IMR-90 (cell line): ENCODE measurements at regions not wholly inside any gene's neighbourhood (a gene's known extent, or its start where the extent isn't known, plus 50 kb on each side); places are given as distances from the start of the nearest gene placed in this dataset.

Experiments used
- CEBPB ChIP-seq: IDR thresholded peaks from 2 replicates; pipeline ENCODE4 v1.6.1; 2012; ENCODE audit warnings: low read depth, low read length, improper control_type of control experiment
- CHD1 ChIP-seq: IDR thresholded peaks from 2 replicates; pipeline ENCODE4 v1.6.1; 2012; ENCODE audit warnings: low read depth, low read length, improper control_type of control experiment
- CTCF ChIP-seq: conservative IDR thresholded peaks from 2 replicates; pipeline ENCODE4 v1.5.1; 2012; ENCODE audit warnings: mild to moderate bottlenecking, low read depth, low read length, improper control_type of control experiment
- MAFK ChIP-seq: IDR thresholded peaks from 2 replicates; pipeline ENCODE4 v1.6.1; 2012; ENCODE audit warnings: low read depth, low read length, improper control_type of control experiment
- MXI1 ChIP-seq: IDR thresholded peaks from 2 replicates; pipeline ENCODE4 v1.6.1; 2012; ENCODE audit warnings: low read depth, mild to moderate bottlenecking, low read length, moderate library complexity, borderline replicate concordance
- POLR2A ChIP-seq: IDR thresholded peaks from 2 replicates; pipeline ENCODE4 v1.6.1; 2012; ENCODE audit warnings: mild to moderate bottlenecking, low read depth, low read length
- RAD21 ChIP-seq: IDR thresholded peaks from 2 replicates; pipeline ENCODE4 v1.6.1; 2012; ENCODE audit warnings: low read length, improper control_type of control experiment
- RCOR1 ChIP-seq: IDR thresholded peaks from 2 replicates; pipeline ENCODE4 v1.6.1; 2012; ENCODE audit warnings: mild to moderate bottlenecking, low read length, improper control_type of control experiment; ENCODE audit not compliant: insufficient replicate concordance
- RFX5 ChIP-seq: IDR thresholded peaks from 2 replicates; pipeline ENCODE4 v1.8.0; 2012; ENCODE audit warnings: low read depth, mild to moderate bottlenecking, low read length, moderate library complexity
- SMC3 ChIP-seq: fragments of 150-350 bp; IDR thresholded peaks from 2 replicates; pipeline ENCODE4 v1.6.1; 2016; ENCODE audit warnings: low read depth, mild to moderate bottlenecking, antibody characterized with exemption, low read length, moderate library complexity
- USF2 ChIP-seq: fragments of 150-350 bp; IDR thresholded peaks from 2 replicates; pipeline ENCODE4 v1.6.1; 2017; ENCODE audit warnings: mild to moderate bottlenecking, antibody characterized with exemption, low read length, low read depth

DNA sequence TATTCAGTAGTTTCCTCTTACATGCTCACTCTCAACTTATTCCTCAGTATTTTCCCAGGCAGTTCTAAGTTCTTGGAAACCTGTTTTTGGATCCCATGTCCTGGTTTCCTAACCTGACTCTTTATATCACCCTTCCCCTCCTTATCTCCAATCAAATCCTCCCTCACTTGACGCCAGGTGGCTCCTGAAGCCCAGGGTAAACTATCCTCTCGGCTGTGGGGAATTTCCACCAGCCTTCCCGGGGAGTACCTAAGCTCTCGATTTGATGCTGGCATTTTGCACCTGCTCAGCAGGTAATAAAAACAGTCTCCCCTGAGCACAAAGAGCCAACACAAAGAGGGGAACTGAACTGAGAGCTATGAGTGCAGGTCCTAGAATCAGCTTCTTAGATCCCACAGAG is 538.0 kb downstream of the SLC4A3 start:
- TF ChIP-seq POLR2A (no peak), SMC3 (no peak), USF2 (no peak), CTCF (no peak), MXI1 (no peak), RAD21 (no peak), CHD1 (no peak), RFX5 (no peak), CEBPB (no peak), RCOR1 (no peak), MAFK (no peak)
